NT2/D1 (cell line): ENCODE measurements at regions not wholly inside any gene's neighbourhood (a gene's known extent, or its start where the extent isn't known, plus 50 kb on each side); places are given as distances from the start of the nearest gene placed in this dataset.

ENCODE experiments used
- YY1 ChIP-seq: IDR thresholded peaks from 2 replicates; pipeline ENCODE4 v1.6.1; 2011; ENCODE audit not compliant: insufficient read length, insufficient read depth
- ZNF274 ChIP-seq: IDR thresholded peaks from 2 replicates; pipeline ENCODE4 v1.6.1; 2011; ENCODE audit warnings: mild to moderate bottlenecking, low read depth, low read length

DNA sequence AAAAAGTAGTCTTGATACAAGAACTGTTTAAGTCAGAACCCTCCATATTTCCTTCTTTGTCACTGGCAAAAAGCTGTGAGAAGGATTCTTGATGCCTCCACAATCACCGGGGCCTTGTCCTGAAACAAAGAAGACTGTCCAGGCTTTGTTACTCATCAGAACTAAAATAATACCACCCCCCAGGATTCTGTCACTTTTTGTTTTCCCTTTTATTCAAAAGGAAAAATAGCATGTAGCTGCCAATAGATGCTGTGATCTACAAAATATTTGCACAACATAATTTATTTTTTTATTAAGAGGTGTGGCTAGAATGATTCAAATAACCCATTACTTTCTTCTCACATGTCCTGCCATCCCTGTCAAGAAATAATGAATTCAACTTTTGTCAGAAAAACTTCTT, 173.7 kb downstream of the LYPLAL1 start:
- TF ChIP-seq ZNF274 (no peak), YY1 (no peak)
